Lower leg skin (tissue), 3 donors: ENCODE measurements at regions not wholly inside any gene's neighbourhood (a gene's known extent, or its start where the extent isn't known, plus 50 kb on each side); places are given as distances from the start of the nearest gene placed in this dataset.

Experiments used
- POLR2A ChIP-seq, 2 donors: fragments of 450-650 bp; IDR thresholded peaks; one replicate each; pipeline ENCODE4 v1.6.1; 2016 to 2017; ENCODE audit warnings: antibody characterized with exemption in 2 of 2, mild to moderate bottlenecking in 1 of 2, moderate library complexity in 1 of 2
- TF ChIP-seq, protein P1 (sequence below), 3 donors: fragments of 450-650 bp; IDR thresholded peaks; one replicate each; pipeline ENCODE4 v1.5.1; 2016; ENCODE audit warnings: antibody characterized with exemption in 3 of 3, mild to moderate bottlenecking in 3 of 3, moderate library complexity in 2 of 3

GRCh38 chr20:41881466-41882046 is 263.4 kb upstream of the CHD6 start:
- no peak for TF ChIP-seq POLR2A (IDR thresholded peaks at IDR 0.05)
- TF ChIP-seq, protein P1, sequence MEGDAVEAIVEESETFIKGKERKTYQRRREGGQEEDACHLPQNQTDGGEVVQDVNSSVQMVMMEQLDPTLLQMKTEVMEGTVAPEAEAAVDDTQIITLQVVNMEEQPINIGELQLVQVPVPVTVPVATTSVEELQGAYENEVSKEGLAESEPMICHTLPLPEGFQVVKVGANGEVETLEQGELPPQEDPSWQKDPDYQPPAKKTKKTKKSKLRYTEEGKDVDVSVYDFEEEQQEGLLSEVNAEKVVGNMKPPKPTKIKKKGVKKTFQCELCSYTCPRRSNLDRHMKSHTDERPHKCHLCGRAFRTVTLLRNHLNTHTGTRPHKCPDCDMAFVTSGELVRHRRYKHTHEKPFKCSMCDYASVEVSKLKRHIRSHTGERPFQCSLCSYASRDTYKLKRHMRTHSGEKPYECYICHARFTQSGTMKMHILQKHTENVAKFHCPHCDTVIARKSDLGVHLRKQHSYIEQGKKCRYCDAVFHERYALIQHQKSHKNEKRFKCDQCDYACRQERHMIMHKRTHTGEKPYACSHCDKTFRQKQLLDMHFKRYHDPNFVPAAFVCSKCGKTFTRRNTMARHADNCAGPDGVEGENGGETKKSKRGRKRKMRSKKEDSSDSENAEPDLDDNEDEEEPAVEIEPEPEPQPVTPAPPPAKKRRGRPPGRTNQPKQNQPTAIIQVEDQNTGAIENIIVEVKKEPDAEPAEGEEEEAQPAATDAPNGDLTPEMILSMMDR (IDR thresholded peaks at IDR 0.05) = no peak
